K562 (cell line): ENCODE measurements at regions not wholly inside any gene's neighbourhood (a gene's known extent, or its start where the extent isn't known, plus 50 kb on each side); places are given as distances from the start of the nearest gene placed in this dataset.

Experiments
- ATAC-seq: fragments of 200-7000 bp; cut with Tn5 transposase; 3 replicates; pipeline ENCODE4 v1.9.1; 2020; ENCODE audit warnings: moderate library complexity
- BruUV-seq: library from RNA; stranded (reverse); fragments of 400-500 nt; replicated peaks from 2 replicates; lab custom pipeline; 2021; lab: Mats Ljungman, UMichigan
- CTCF ChIA-PET: fragments of 300-600 bp; formaldehyde crosslinking; extraction: SDS; loops from one replicate; lab custom pipeline; 2021; ENCODE audit warnings: low intra/inter-chr PET ratio; lab: Yijun Ruan, JAX
- POLR2A ChIA-PET: fragments of 300-600, 350-650 bp; sonication (Branson Sonifier 250); formaldehyde crosslinking; extraction: SDS; loops from one replicate; lab custom pipeline; 2021; ENCODE audit warnings: antibody characterized with exemption, inconsistent platforms; lab: Yijun Ruan, JAX
- DNase-seq, 4 experiments: peaks; one replicate each; pipeline versions ENCODE4 v3.0.0 to v3.0.0-alpha.2; 2011 to 2018; ENCODE audit warnings: low spot score in 3 of 4, mixed read lengths in 3 of 4; ENCODE audit errors: extremely low read depth in 1 of 4
- FAIRE-seq: peaks from 2 replicates; lab custom pipeline; 2011; peaks lifted over from hg19 to GRCh38; lab: Jason Lieb, UNC
- H2AFZ ChIP-seq: 2 replicates; pipeline ENCODE4 v1.6.0; 2011; ENCODE audit warnings: low read depth, low read length, control low read depth, inconsistent platforms
- H3K27ac ChIP-seq: fragments of 200-600 bp; 3 replicates; pipeline ENCODE4 v1.8.0; 2011; ENCODE audit warnings: low read depth, mild to moderate bottlenecking, control low read depth, inconsistent platforms, low read length, moderate library complexity, mixed read lengths; ENCODE audit errors: extremely low read depth
- H3K27me3 ChIP-seq, 2 experiments: fragments of 300-600 bp in 1 of 2; 2 replicates in 1 of 2; 3 replicates in 1 of 2; pipeline versions ENCODE4 v1.6.0 to v1.8.0; 2011; ENCODE audit warnings: inconsistent platforms in 2 of 2, low read length in 2 of 2, mild to moderate bottlenecking in 1 of 2, mixed read lengths in 1 of 2, moderate library complexity in 1 of 2; ENCODE audit not compliant: control insufficient read depth in 2 of 2, insufficient read depth in 2 of 2
- H3K36me3 ChIP-seq: fragments of 300-600 bp; 3 replicates; pipeline ENCODE4 v1.8.0; 2011; ENCODE audit warnings: mild to moderate bottlenecking, low read length, inconsistent platforms; ENCODE audit not compliant: control insufficient read depth, insufficient read depth
- H3K4me1 ChIP-seq, 2 experiments: fragments of 200-600 bp in 1 of 2; replicated peaks in 1 of 2; 2 replicates in 1 of 2; 3 replicates in 1 of 2; pipeline versions ENCODE4 v1.5.1 to v1.8.0; 2011; ENCODE audit warnings: inconsistent platforms in 2 of 2, low read length in 2 of 2, mild to moderate bottlenecking in 1 of 2, mixed read lengths in 1 of 2, moderate library complexity in 1 of 2; ENCODE audit not compliant: control insufficient read depth in 2 of 2, insufficient read depth in 2 of 2
- H3K4me2 ChIP-seq: 2 replicates; pipeline ENCODE4 v1.6.1; 2011; ENCODE audit warnings: low read length, control low read depth, inconsistent platforms, mixed read lengths; ENCODE audit not compliant: insufficient read depth
- H3K4me3 ChIP-seq: fragments of 200-600 bp; sonication (generic), shearing (Covaris generic); 2 replicates; pipeline ENCODE4 v1.5.1; 2016; ENCODE audit warnings: control low read depth, inconsistent platforms
- H3K79me2 ChIP-seq: fragments of 200-600 bp; 3 replicates; pipeline ENCODE4 v1.8.0; 2011; ENCODE audit warnings: low read length, inconsistent platforms; ENCODE audit not compliant: control insufficient read depth, insufficient read depth
- H3K9ac ChIP-seq, 2 experiments: 2 replicates each; pipeline versions ENCODE4 v1.6.0 to v1.6.1; 2011; ENCODE audit warnings: low read depth in 2 of 2, low read length in 2 of 2, control low read depth in 1 of 2, inconsistent platforms in 1 of 2, mild to moderate bottlenecking in 1 of 2, mixed read lengths in 1 of 2; ENCODE audit not compliant: insufficient read depth in 1 of 2
- H3K9me1 ChIP-seq: one replicate; pipeline ENCODE4 v1.6.0; 2011; ENCODE audit warnings: inconsistent platforms, mild to moderate bottlenecking, low read length, moderate library complexity; ENCODE audit not compliant: control insufficient read depth, insufficient read depth
- H3K9me3 ChIP-seq: replicated peaks from 2 replicates; pipeline ENCODE4 v1.5.1; 2011; ENCODE audit warnings: low read depth, low read length, inconsistent platforms; ENCODE audit not compliant: control insufficient read depth, insufficient read depth
- H4K20me1 ChIP-seq: replicated peaks from 2 replicates; pipeline ENCODE4 v1.6.1; 2011; ENCODE audit warnings: low read length, inconsistent platforms, mixed read lengths; ENCODE audit not compliant: control insufficient read depth, insufficient read depth
- BCLAF1 ChIP-seq, 2 experiments: fragments of 450-650 bp in 1 of 2; IDR thresholded peaks; 2 replicates each; pipeline ENCODE4 v1.6.1; 2011 to 2017; ENCODE audit warnings: low read depth in 2 of 2, antibody characterized with exemption in 1 of 2, borderline replicate concordance in 1 of 2, low read length in 1 of 2, mild to moderate bottlenecking in 1 of 2, mixed read lengths in 1 of 2; ENCODE audit not compliant: control insufficient read depth in 1 of 2
- FOXK1 ChIP-seq: sonication (generic); formaldehyde crosslinking; IDR thresholded peaks from 2 replicates; pipeline ENCODE4 v1.8.0; 2022; ENCODE audit warnings: missing genetic modification reagents, mild to moderate bottlenecking, borderline replicate concordance
- GTF2B ChIP-seq: IDR thresholded peaks from 2 replicates; pipeline ENCODE4 v1.6.1; 2011; ENCODE audit not compliant: insufficient read length; ENCODE audit errors: extremely low read depth
- HOXB6 ChIP-seq: fragments of 250-450 bp; sonication (Bioruptor Pico); IDR thresholded peaks from 2 replicates; pipeline ENCODE4 v1.5.1; 2022; ENCODE audit warnings: mild to moderate bottlenecking, borderline replicate concordance
- TSC22D4 ChIP-seq: fragments of 450-650 bp; IDR thresholded peaks from 2 replicates; pipeline ENCODE4 v1.6.1; 2016; ENCODE audit warnings: missing genetic modification characterization, missing biosample characterization, control low read depth
- ZBTB1 ChIP-seq: sonication (generic); formaldehyde crosslinking; IDR thresholded peaks from 2 replicates; pipeline ENCODE4 v1.8.1; 2023; ENCODE audit warnings: missing genetic modification reagents, low read depth, mild to moderate bottlenecking, borderline replicate concordance
- ZC3H11A ChIP-seq: IDR thresholded peaks from 2 replicates; pipeline ENCODE4 v1.6.1; 2012; ENCODE audit warnings: low read depth, low read length, improper control_type of control experiment
- ZNF408 ChIP-seq: fragments of 250-450 bp; sonication (Bioruptor Pico); IDR thresholded peaks from 2 replicates; pipeline ENCODE4 v1.4.0; 2020; ENCODE audit warnings: low read depth, mild to moderate bottlenecking, moderate library complexity
- ZNF445 ChIP-seq: fragments of 250-450 bp; sonication (Bioruptor Pico); IDR thresholded peaks from 2 replicates; pipeline ENCODE4 v1.4.0; 2020; ENCODE audit warnings: low read depth, mild to moderate bottlenecking, moderate library complexity
- ZNF551 ChIP-seq: fragments of 250-450 bp; sonication (Bioruptor Pico); IDR thresholded peaks from 2 replicates; pipeline ENCODE4 v1.5.0; 2021; ENCODE audit warnings: mild to moderate bottlenecking, moderate library complexity
- WGBS: fragments of 100-300 bp; shearing (Covaris generic); methylation state at CpG from one replicate; pipeline ENCODE4 v1.1.6; 2016; ENCODE audit warnings: low coverage, mixed read lengths; ENCODE audit not compliant: insufficient coverage; ENCODE audit errors: missing lambda C conversion rate; 5-methylcytosine and 5-hydroxymethylcytosine counted together
- in situ Hi-C: fragments of 300-500 bp; cut with MboI; formaldehyde crosslinking; loops from 4 replicates; pipeline ENCODE4 v1.15.0; 2018; ENCODE audit warnings: inconsistent platforms, mixed read lengths
- intact Hi-C: fragments of 100-400 bp; cut with micrococcal nuclease; formaldehyde crosslinking; loops from 2 replicates; pipeline ENCODE4 v1.14.2; 2022
- TF ChIP-seq, protein P1 (sequence below): sonication (generic); formaldehyde crosslinking; IDR thresholded peaks from 2 replicates; pipeline ENCODE4 v1.8.1; 2023; ENCODE audit warnings: mild to moderate bottlenecking, missing genetic modification reagents
- TF ChIP-seq, protein P2 (sequence below): IDR thresholded peaks from 2 replicates; pipeline ENCODE4 v1.6.1; 2014; ENCODE audit warnings: antibody characterized with exemption

DNA sequence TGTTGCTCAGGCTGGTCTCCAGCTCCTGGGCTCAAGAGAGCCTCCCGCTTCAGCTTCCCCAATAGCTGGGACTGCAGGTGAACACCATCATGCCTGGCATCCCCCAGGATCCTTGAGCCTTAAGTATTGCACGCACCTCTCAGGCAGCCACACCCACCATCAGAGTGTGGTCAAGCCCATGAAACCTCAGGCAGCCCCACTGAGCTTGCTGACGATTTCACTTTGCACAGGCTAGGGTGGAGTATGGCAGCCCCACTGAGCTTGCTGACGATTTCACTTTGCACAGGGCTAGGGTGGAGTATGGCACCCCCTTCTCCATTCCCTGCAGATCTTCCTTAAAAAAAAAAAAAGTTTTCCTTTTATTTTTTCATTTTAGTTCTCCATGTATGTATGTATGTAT lies 57.2 kb downstream of the RHOXF2B start (continued):
- TF ChIP-seq, protein P1, sequence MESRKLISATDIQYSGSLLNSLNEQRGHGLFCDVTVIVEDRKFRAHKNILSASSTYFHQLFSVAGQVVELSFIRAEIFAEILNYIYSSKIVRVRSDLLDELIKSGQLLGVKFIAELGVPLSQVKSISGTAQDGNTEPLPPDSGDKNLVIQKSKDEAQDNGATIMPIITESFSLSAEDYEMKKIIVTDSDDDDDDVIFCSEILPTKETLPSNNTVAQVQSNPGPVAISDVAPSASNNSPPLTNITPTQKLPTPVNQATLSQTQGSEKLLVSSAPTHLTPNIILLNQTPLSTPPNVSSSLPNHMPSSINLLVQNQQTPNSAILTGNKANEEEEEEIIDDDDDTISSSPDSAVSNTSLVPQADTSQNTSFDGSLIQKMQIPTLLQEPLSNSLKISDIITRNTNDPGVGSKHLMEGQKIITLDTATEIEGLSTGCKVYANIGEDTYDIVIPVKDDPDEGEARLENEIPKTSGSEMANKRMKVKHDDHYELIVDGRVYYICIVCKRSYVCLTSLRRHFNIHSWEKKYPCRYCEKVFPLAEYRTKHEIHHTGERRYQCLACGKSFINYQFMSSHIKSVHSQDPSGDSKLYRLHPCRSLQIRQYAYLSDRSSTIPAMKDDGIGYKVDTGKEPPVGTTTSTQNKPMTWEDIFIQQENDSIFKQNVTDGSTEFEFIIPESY (CRISPR knock-in tag): no peak
- TF ChIP-seq GTF2B: no peak

DNA sequence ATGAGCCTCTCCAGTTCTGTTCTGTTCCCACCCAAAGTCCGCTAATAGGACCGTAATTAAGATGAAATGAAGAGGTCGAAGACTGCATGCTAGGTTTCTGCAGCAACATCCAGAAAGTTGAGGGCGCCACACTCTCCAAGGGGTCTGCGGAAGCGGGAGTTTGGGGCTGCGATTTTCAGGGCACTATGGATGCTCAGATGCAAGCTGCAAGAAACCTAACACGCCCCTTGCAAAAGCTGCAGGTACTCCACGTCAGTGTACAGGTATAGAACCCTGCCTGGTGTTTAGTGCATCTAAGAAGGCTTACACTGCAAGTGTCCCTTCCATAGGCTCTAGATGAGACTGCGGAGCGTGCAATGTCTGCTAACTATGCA lies 61.4 kb downstream of the RHOXF2B start:
- no peaks in the 10 kb centered on the region for H4K20me1 ChIP-seq
- no peaks in the 10 kb centered on the region for H3K36me3 ChIP-seq
- BruUV-seq: no TSS peak
- DNase-seq (no peak), FAIRE-seq (no peak), ATAC-seq (no peak)
- H3K9me1 ChIP-seq: no peaks in the 10 kb centered on the region
- H3K27ac ChIP-seq: no peak overlapping the region
- peaks cover 0 to 8% of the 10 kb centered on the region in 2 experiments; a peak in 2 of 5 replicates for H3K4me1 ChIP-seq
- H3K9me3 ChIP-seq: no peaks in the 10 kb centered on the region
- peaks cover 11 to 43% of the 10 kb centered on the region in 2 experiments; a peak in 3 of 5 replicates for H3K27me3 ChIP-seq
- in situ Hi-C loops (no loop called here), intact Hi-C loops (no loop called here)
- no peak overlapping the region for H3K9ac ChIP-seq
- POLR2A ChIA-PET: no interaction called here
- no peak overlapping the region for H3K4me2 ChIP-seq
- H3K4me3 ChIP-seq: no peak overlapping the region
- CTCF ChIA-PET: no interaction called here
- WGBS: 9% methylated on average over 11 of the region's 11 CpGs
- H3K79me2 ChIP-seq: no peaks in the 10 kb centered on the region
- no peak overlapping the region for H2AFZ ChIP-seq
- TF ChIP-seq, protein P2, sequence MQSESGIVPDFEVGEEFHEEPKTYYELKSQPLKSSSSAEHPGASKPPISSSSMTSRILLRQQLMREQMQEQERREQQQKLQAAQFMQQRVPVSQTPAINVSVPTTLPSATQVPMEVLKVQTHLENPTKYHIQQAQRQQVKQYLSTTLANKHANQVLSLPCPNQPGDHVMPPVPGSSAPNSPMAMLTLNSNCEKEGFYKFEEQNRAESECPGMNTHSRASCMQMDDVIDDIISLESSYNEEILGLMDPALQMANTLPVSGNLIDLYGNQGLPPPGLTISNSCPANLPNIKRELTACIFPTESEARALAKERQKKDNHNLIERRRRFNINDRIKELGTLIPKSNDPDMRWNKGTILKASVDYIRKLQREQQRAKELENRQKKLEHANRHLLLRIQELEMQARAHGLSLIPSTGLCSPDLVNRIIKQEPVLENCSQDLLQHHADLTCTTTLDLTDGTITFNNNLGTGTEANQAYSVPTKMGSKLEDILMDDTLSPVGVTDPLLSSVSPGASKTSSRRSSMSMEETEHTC: no peak
- TF ChIP-seq TSC22D4 (tag) (no peak), ZNF445 (no peak), ZBTB1 (no peak), ZNF408 (CRISPR knock-in tag) (no peak), ZC3H11A (no peak), FOXK1 (CRISPR knock-in tag) (no peak), ZNF551 (CRISPR knock-in tag) (no peak), HOXB6 (no peak), BCLAF1 (IDR thresholded peaks at IDR 0.05; ENCODE audit: borderline replicate concordance in 1 of 2, control insufficient read depth in 1 of 2, low read depth in 2 of 2, low read length in 1 of 2) (no peak)
